ENCODE measurements at regions not wholly inside any gene's neighbourhood (a gene's known extent, or its start where the extent isn't known, plus 50 kb on each side); places are given as distances from the start of the nearest gene placed in this dataset.

DNA sequence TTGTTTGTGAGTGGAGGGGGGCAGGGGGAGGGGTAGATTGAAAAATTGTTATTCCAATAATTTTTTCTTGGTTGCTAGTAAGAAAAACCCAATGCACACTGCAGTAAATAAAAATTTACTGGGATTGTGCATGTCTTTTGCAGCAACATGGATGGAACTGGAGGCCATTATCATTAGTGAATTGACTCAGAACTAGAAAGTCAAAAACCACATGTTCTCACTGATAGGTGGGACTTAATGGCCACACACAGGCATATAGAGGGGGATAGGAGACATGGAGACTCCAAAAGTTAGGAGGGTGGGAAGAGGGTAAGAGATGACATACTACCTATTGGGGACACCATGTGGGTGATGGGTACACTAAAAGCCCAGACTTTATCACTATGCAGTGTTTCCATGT is 67.2 kb downstream of the BUB3 start:
- TF ChIP-seq ZBTB10 (tag by site-specific recombination; IDR thresholded peaks at IDR 0.05): no peak
- TF ChIP-seq ZNF580 (tag by site-specific recombination; IDR thresholded peaks at IDR 0.05): no peak

Data from HEK293 (cell line).